ENCODE measurements at regions not wholly inside any gene's neighbourhood (a gene's known extent, or its start where the extent isn't known, plus 50 kb on each side); places are given as distances from the start of the nearest gene placed in this dataset.

GRCh38 chr15:61447981-61448380 is 218.9 kb upstream of the RORA start:
- Histone ChIP-seq H3K27ac (ENCODE audit: low read depth, low read length) (no peak overlapping the region), H3K27me3 (ENCODE audit: control insufficient read depth, insufficient read depth, low read length) (no peaks in the 10 kb centered on the region), H3K9me3 (ENCODE audit: control insufficient read depth, insufficient read depth, low read length) (no peaks in the 10 kb centered on the region), H3K4me3 (ENCODE audit: low read depth, low read length) (no peak overlapping the region)
- ChIA-PET POLR2A (no interaction called here), CTCF (no interaction called here)
- DNase-seq (ENCODE audit: low read depth, low spot score) = no peak
- no peak for TF ChIP-seq CTCF (IDR thresholded peaks at IDR 0.05; ENCODE audit: low read depth, low read length)

GRCh38 chr15:61444585-61444984 is 215.5 kb upstream of the RORA start:
- POLR2A ChIA-PET = no interaction called here
- Histone ChIP-seq H3K9me3 (ENCODE audit: control insufficient read depth, insufficient read depth, low read length) (no peaks in the 10 kb centered on the region), H3K27me3 (ENCODE audit: control insufficient read depth, insufficient read depth, low read length) (no peaks in the 10 kb centered on the region), H3K4me3 (ENCODE audit: low read depth, low read length) (no peak overlapping the region), H3K27ac (ENCODE audit: low read depth, low read length) (no peak overlapping the region)
- CTCF ChIA-PET = no interaction called here
- no peak for DNase-seq (ENCODE audit: low read depth, low spot score)
- no peak for TF ChIP-seq CTCF (IDR thresholded peaks at IDR 0.05; ENCODE audit: low read depth, low read length)

- no peak overlapping the region for H3K4me3 ChIP-seq (ENCODE audit: low read depth, low read length)
- POLR2A ChIA-PET = no interaction called here
- DNase-seq (ENCODE audit: low read depth, low spot score) = no peak
- H3K27me3 ChIP-seq (ENCODE audit: control insufficient read depth, insufficient read depth, low read length) = no peaks in the 10 kb centered on the region
- CTCF ChIA-PET = no interaction called here
- no peak for TF ChIP-seq CTCF (IDR thresholded peaks at IDR 0.05; ENCODE audit: low read depth, low read length)
- no peak overlapping the region for H3K27ac ChIP-seq (ENCODE audit: low read depth, low read length)
- H3K9me3 ChIP-seq (ENCODE audit: control insufficient read depth, insufficient read depth, low read length) = no peaks in the 10 kb centered on the region
Observed at GRCh38 chr15:61442821-61443220, 213.7 kb upstream of the RORA start.

- Histone ChIP-seq H3K9me3 (ENCODE audit: control insufficient read depth, insufficient read depth, low read length) (no peaks in the 10 kb centered on the region), H3K4me3 (ENCODE audit: low read depth, low read length) (no peak overlapping the region), H3K27me3 (ENCODE audit: control insufficient read depth, insufficient read depth, low read length) (no peaks in the 10 kb centered on the region), H3K27ac (ENCODE audit: low read depth, low read length) (no peak overlapping the region)
- CTCF ChIA-PET = no interaction called here
- POLR2A ChIA-PET = no interaction called here
- no peak for DNase-seq (ENCODE audit: low read depth, low spot score)
- no peak for TF ChIP-seq CTCF (IDR thresholded peaks at IDR 0.05; ENCODE audit: low read depth, low read length)
Observed at GRCh38 chr15:61441891-61442290, 212.8 kb upstream of the RORA start.

GRCh38 chr15:61426466-61426865 is 197.4 kb upstream of the RORA start:
- TF ChIP-seq CTCF (IDR thresholded peaks at IDR 0.05; ENCODE audit: low read depth, low read length) = no peak
- DNase-seq (ENCODE audit: low read depth, low spot score) = no peak
- no peak overlapping the region for H3K27ac ChIP-seq (ENCODE audit: low read depth, low read length)
- H3K27me3 ChIP-seq (ENCODE audit: control insufficient read depth, insufficient read depth, low read length) = no peaks in the 10 kb centered on the region
- H3K9me3 ChIP-seq (ENCODE audit: control insufficient read depth, insufficient read depth, low read length) = no peaks in the 10 kb centered on the region
- CTCF ChIA-PET = no interaction called here
- no peak overlapping the region for H3K4me3 ChIP-seq (ENCODE audit: low read depth, low read length)
- POLR2A ChIA-PET = no interaction called here

Data from AG04450 (cell line).